ENCODE measurements at regions not wholly inside any gene's neighbourhood (a gene's known extent, or its start where the extent isn't known, plus 50 kb on each side); places are given as distances from the start of the nearest gene placed in this dataset.

GRCh38 chr3:1752205-1752604, 346.5 kb upstream of the CNTN4 start:
- TF ChIP-seq, protein P1, sequence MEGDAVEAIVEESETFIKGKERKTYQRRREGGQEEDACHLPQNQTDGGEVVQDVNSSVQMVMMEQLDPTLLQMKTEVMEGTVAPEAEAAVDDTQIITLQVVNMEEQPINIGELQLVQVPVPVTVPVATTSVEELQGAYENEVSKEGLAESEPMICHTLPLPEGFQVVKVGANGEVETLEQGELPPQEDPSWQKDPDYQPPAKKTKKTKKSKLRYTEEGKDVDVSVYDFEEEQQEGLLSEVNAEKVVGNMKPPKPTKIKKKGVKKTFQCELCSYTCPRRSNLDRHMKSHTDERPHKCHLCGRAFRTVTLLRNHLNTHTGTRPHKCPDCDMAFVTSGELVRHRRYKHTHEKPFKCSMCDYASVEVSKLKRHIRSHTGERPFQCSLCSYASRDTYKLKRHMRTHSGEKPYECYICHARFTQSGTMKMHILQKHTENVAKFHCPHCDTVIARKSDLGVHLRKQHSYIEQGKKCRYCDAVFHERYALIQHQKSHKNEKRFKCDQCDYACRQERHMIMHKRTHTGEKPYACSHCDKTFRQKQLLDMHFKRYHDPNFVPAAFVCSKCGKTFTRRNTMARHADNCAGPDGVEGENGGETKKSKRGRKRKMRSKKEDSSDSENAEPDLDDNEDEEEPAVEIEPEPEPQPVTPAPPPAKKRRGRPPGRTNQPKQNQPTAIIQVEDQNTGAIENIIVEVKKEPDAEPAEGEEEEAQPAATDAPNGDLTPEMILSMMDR (IDR thresholded peaks at IDR 0.05) = no peak
- TF ChIP-seq POLR2A (IDR thresholded peaks at IDR 0.05) = no peak

Measured in adrenal gland (tissue), 5 donors.